Stomach smooth muscle (tissue), 2 donors: ENCODE measurements at regions not wholly inside any gene's neighbourhood (a gene's known extent, or its start where the extent isn't known, plus 50 kb on each side); places are given as distances from the start of the nearest gene placed in this dataset.

Source experiments
- H3K27ac ChIP-seq: one replicate; pipeline ENCODE4 v1.7.0; 2013; ENCODE audit warnings: mild to moderate bottlenecking, low read length, inconsistent platforms
- H3K27me3 ChIP-seq, 2 donors: one replicate each; pipeline ENCODE4 v1.7.0; 2013; ENCODE audit warnings: low read length in 2 of 2; ENCODE audit not compliant: insufficient read depth in 2 of 2, control insufficient read depth in 1 of 2
- H3K36me3 ChIP-seq, 2 donors: one replicate each; pipeline ENCODE4 v1.7.0; 2013; ENCODE audit warnings: low read length in 2 of 2; ENCODE audit not compliant: control insufficient read depth in 2 of 2, insufficient read depth in 2 of 2
- H3K4me1 ChIP-seq: one replicate; pipeline ENCODE4 v1.7.0; 2013; ENCODE audit warnings: low read length; ENCODE audit not compliant: control insufficient read depth, insufficient read depth
- H3K4me3 ChIP-seq, 2 donors: one replicate each; pipeline ENCODE4 v1.7.0; 2013; ENCODE audit warnings: low read length in 2 of 2
- H3K9ac ChIP-seq, 2 donors: one replicate each; pipeline ENCODE4 v1.7.0; 2013; ENCODE audit warnings: low read length in 2 of 2, mild to moderate bottlenecking in 1 of 2
- H3K9me3 ChIP-seq, 2 donors: one replicate each; pipeline ENCODE4 v1.7.0; 2013; ENCODE audit warnings: low read length in 2 of 2; ENCODE audit not compliant: control insufficient read depth in 2 of 2
- donor health status: healthy.
- donor health status: Pancreatic carcinoma.

DNA sequence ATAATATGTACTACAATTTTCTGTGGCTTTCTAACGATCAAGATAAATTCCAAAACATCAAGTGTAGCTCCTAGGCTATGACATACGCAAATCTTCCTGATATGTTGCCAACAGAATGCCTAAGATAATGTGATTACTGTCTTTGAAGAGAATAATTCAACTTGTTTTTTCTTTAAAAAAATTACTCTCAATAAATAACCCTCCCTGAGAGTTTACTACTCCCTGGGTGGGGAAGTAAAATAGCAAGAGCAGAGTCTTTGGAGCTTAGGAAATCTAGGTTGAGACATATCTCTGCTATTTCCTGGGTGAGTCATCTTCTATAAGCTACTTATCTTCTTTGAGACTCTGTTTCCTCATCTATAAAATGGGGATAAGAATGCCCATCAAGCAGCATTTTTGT lies 201.2 kb downstream of the ACTL7B start:
- Histone ChIP-seq H3K27me3 (no peaks in the 10 kb centered on the region), H3K9ac (no peak overlapping the region), H3K9me3 (peaks cover 3 to 7% of the 10 kb centered on the region in 2 donors), H3K36me3 (no peaks in the 10 kb centered on the region), H3K4me3 (no peak overlapping the region), H3K27ac (no peak overlapping the region), H3K4me1 (no peaks in the 10 kb centered on the region)

DNA sequence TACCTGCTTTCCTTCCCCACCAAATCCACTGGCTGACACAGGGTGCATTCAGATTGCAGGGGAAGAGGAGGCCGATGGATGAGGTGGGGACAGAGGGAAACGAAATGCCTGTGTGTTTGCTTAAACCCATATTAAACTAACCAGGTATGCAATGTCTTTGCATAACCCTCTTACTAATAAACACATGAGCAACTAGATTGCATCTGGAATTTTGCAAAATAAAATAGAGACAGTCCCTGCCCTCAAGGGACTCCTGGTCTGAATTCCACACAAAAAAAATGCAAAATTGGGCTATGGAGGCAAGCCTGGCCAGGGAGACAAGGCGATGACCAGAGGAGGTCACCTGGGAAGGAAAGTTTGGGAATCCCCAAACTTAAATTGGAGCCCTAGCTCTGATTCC lies 202.9 kb downstream of the ACTL7B start:
- Histone ChIP-seq H3K4me1 (no peaks in the 10 kb centered on the region), H3K27me3 (no peaks in the 10 kb centered on the region), H3K9ac (no peak overlapping the region), H3K36me3 (no peaks in the 10 kb centered on the region), H3K4me3 (no peak overlapping the region), H3K9me3 (no peaks in the 10 kb centered on the region), H3K27ac (no peak overlapping the region)

DNA sequence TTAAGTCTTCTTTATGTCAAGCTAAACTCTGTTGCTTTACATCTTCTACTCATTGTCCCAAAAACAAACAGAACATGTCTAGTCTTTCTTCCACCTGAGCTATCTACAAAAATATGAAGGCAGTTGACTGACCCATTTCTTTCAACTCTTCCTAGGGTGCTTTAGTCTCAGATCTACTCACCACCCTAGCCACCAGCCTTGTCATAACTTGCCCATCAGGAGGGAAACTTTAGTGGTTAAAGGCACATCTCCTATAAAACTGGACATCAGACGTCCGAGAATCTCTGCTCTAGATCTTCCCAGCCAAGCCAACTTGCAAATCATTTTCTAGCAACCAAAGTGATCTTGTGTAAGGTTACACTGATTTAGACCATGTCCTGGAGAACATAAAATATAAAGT lies 205.0 kb downstream of the ACTL7B start:
- Histone ChIP-seq H3K36me3 (no peaks in the 10 kb centered on the region), H3K9me3 (no peaks in the 10 kb centered on the region), H3K27ac (no peak overlapping the region), H3K4me1 (no peaks in the 10 kb centered on the region), H3K27me3 (no peaks in the 10 kb centered on the region), H3K4me3 (no peak overlapping the region), H3K9ac (no peak overlapping the region)

DNA sequence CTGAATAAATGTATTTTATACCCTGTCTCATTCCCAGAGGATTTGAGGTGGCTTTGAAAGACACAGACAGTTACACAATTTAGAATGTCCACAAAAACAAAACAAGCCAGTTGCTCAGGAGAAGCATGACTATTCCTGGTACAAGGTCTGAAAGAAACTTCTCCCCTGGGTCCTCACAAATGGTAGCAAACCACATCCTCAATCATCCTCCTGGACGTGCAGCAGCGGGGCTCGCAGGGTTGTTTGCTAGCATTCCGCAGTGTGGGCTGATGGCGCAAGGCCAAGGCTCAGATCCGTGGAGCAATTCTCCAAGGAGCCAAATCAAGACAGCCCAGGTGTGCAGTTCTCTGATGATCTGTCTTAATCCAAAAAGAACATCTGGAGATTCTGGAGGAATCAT lies 210.3 kb downstream of the ACTL7B start:
- Histone ChIP-seq H3K4me1 (no peaks in the 10 kb centered on the region), H3K36me3 (no peaks in the 10 kb centered on the region), H3K9ac (no peak overlapping the region), H3K27me3 (no peaks in the 10 kb centered on the region), H3K9me3 (no peaks in the 10 kb centered on the region), H3K27ac (no peak overlapping the region), H3K4me3 (no peak overlapping the region)

DNA sequence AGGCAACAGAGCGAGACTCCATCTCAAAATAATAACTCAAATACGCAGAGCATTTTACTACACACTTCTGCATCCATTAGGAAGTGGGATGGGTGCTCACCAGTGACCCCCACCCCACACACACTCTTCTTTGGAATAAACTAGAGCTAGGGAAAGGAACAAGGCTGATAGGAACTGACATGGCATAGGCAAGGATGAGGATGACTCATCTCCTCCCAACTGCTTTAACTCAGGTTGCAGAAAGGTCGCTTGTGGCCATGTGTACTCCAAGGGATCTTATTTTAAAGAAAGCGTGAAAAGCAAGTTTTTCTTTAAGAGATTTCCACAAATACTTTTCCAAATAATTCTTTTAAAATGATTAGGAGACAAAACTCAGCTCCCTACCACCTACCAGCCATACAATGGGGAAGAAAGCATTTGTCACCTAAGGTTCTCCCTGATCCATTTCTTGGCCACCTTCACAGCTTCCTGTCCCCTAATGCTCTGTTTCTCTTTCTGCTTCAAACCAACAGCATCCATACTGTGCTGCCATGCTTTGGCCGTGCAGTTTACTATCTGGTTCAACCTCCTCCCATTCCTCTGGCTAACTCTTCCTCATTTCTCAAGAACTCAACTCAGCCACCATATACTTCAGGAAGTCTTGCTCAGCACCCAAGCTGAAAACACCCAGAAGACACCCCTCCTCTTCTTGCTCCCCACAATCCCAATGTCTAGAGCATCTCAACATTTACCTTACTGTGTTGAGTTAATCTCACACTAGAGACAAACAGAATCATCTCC lies 211.9 kb downstream of the ACTL7B start:
- H3K9ac ChIP-seq, result no peak overlapping the region

DNA sequence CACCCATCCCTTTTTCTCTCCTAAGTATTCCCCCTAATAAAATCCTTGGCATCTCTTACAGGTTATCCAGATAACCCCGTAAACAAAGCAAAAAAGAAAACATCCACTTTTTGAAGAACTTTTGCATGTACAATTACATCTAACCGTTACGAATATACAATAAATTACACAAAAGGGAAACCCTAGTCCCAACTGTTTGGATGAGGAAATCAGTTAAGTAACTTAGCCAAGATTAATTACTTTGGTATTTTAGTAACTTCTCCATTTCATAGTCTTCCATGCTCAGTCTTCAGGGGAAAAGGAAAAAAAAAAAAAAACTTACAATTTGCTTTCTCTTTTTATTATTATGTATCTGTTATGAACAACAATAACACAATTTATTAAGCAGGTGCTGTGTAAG lies 212.9 kb downstream of the ACTL7B start:
- no peaks in the 10 kb centered on the region for H3K27me3 ChIP-seq
- H3K4me1 ChIP-seq, result no peaks in the 10 kb centered on the region
- no peak overlapping the region for H3K9ac ChIP-seq
- no peaks in the 10 kb centered on the region for H3K9me3 ChIP-seq
- H3K36me3 ChIP-seq, result no peaks in the 10 kb centered on the region
- no peak overlapping the region for H3K4me3 ChIP-seq
- H3K27ac ChIP-seq, result no peak overlapping the region

More for the DNA sequence above, 211.9 kb downstream of the ACTL7B start:
- no peaks in the 10 kb centered on the region for H3K36me3 ChIP-seq
- no peak overlapping the region for H3K4me3 ChIP-seq
- H3K4me1 ChIP-seq, result no peaks in the 10 kb centered on the region
- H3K27me3 ChIP-seq, result no peaks in the 10 kb centered on the region
- no peaks in the 10 kb centered on the region for H3K9me3 ChIP-seq
- no peak overlapping the region for H3K27ac ChIP-seq

DNA sequence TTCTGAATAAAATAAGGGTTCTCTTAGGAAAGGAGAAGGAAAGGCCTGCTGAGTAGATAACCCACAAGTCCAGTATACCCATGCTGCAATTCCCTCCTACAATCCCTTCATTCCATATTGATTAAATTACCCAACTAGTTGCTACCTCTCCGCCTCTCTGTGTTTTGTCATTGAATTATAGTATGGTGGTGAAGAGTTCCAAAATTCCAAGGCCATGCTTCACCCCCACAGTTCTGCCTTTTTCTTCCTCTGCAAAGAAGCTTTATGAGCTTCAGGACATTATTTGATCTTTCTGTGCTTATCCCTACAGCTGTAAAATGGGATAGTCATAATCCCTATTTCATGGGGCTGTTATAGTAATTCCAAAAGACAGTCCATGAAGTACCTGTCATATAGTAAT lies 215.6 kb downstream of the ACTL7B start:
- H3K27ac ChIP-seq, result no peak overlapping the region
- no peaks in the 10 kb centered on the region for H3K27me3 ChIP-seq
- H3K9me3 ChIP-seq, result no peaks in the 10 kb centered on the region
- H3K4me3 ChIP-seq, result no peak overlapping the region
- no peaks in the 10 kb centered on the region for H3K4me1 ChIP-seq
- H3K9ac ChIP-seq, result no peak overlapping the region
- no peaks in the 10 kb centered on the region for H3K36me3 ChIP-seq

DNA sequence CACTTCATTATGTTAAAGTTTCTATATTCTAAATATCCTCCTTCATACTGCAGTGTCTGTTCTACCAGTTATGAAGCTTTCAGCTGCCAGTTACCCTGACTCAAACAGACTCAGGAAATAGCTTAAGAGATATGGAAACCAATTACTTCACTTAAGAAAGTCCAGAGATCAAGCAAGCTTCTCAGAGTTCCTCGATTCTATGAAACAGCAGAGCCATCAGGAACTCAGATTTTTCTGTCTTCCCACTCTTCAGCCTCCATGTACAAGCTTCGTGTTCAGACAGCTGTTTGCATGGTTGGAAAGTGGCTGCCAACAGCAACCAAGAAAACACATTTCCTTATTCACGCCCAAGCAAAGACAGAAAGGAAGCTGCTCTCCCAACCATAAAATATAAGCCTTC lies 216.1 kb downstream of the ACTL7B start:
- H3K4me3 ChIP-seq, result no peak overlapping the region
- H3K36me3 ChIP-seq, result no peaks in the 10 kb centered on the region
- no peak overlapping the region for H3K27ac ChIP-seq
- H3K4me1 ChIP-seq, result no peaks in the 10 kb centered on the region
- H3K27me3 ChIP-seq, result no peaks in the 10 kb centered on the region
- no peaks in the 10 kb centered on the region for H3K9me3 ChIP-seq
- H3K9ac ChIP-seq, result no peak overlapping the region

DNA sequence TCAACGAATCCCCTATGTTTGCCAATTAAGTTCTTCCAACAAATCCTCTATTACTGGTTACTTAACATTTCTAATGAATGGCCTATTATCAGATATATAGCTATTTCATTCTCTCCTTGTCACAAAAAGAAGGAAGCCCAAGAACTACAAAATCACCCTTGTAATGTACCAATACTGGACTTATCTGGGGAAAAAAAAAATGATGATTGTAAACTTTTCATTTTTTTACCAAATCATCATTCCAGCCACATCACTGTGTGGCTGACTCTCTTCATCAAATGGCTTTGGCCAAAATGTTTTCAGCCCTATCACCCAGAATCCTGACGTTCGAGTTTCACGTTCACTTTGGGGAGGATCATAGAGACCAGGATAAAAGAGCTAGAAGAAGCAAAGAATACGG lies 216.7 kb downstream of the ACTL7B start:
- Histone ChIP-seq H3K36me3 (no peaks in the 10 kb centered on the region), H3K27ac (no peak overlapping the region), H3K9me3 (no peaks in the 10 kb centered on the region), H3K4me1 (no peaks in the 10 kb centered on the region), H3K4me3 (no peak overlapping the region), H3K27me3 (no peaks in the 10 kb centered on the region), H3K9ac (no peak overlapping the region)

DNA sequence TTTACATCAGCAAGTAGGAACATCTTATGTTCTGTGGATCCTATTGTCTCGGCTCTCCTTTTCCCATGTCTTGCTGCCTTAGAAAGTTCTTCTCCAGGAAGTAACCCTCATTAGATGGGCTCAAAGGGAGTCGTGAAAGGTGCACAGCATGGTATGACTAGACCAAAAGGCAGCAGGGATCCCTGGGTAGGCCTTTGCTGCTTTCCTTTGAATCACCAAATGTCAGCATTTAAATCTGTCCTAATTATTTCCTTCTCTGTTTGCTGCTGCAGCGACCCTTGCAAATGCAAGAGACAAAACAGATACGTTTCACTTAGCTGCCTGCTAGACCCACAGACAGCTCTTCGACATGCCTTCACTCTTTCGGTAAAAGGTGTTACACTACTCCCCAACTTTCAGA lies 218.4 kb downstream of the ACTL7B start:
- no peaks in the 10 kb centered on the region for H3K27me3 ChIP-seq
- no peaks in the 10 kb centered on the region for H3K9me3 ChIP-seq
- no peak overlapping the region for H3K27ac ChIP-seq
- H3K36me3 ChIP-seq, result no peaks in the 10 kb centered on the region
- no peaks in the 10 kb centered on the region for H3K4me1 ChIP-seq
- no peak overlapping the region for H3K4me3 ChIP-seq
- H3K9ac ChIP-seq, result no peak overlapping the region

DNA sequence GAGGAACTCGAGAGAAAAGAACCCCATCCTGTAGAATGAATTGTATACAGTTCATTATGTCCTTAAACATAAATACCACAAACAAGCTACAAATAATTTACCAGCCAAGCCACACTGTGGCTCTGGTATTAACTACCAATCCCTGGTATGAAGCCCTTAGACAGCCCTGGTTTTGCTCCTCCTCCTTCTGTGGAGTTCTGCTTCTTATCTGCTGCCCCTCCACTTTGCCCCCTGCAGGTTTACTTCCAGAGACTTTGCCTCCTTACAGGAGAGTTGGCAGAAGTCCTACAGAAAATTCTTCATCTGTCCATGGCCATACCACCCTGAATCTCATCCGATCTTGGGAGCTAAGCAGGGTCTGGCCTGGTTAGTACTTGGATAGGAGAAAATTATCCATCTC lies 219.8 kb downstream of the ACTL7B start:
- H3K27me3 ChIP-seq, result no peaks in the 10 kb centered on the region
- no peak overlapping the region for H3K9ac ChIP-seq
- no peaks in the 10 kb centered on the region for H3K9me3 ChIP-seq
- H3K4me1 ChIP-seq, result no peaks in the 10 kb centered on the region
- no peak overlapping the region for H3K27ac ChIP-seq
- H3K4me3 ChIP-seq, result no peak overlapping the region
- no peaks in the 10 kb centered on the region for H3K36me3 ChIP-seq
